C4-2B (cell line): ENCODE measurements at regions not wholly inside any gene's neighbourhood (a gene's known extent, or its start where the extent isn't known, plus 50 kb on each side); places are given as distances from the start of the nearest gene placed in this dataset.

Experiments
- CTCF ChIP-seq: fragments of 450-650 bp; conservative IDR thresholded peaks from 2 replicates; pipeline ENCODE4 v1.5.1; 2017; ENCODE audit warnings: mild to moderate bottlenecking
- ZFX ChIP-seq: fragments of 450-650 bp; IDR thresholded peaks from 2 replicates; pipeline ENCODE4 v1.6.1; 2017

DNA sequence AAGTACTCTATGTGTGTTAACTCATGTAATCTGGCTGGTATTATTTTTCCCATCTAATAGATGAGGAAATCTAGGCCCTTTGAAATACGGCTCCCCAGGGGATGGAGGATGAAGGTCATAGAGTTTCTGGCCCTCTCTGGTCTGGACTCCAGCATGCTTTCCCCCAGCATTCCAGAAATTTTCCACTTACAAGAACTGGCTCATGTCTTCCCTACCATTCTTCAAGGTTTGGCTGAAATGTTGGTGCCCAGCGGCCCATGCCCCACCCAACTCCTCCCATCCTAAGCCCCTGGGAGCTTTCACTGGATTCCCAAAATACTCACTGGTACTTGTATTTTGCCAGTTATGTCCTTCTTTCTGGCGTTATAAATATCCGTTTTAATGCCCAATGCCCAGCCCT is 237.5 kb upstream of the NLRP1 start:
- TF ChIP-seq CTCF, result no peak
- no peak for TF ChIP-seq ZFX
